ENCODE measurements at regions not wholly inside any gene's neighbourhood (a gene's known extent, or its start where the extent isn't known, plus 50 kb on each side); places are given as distances from the start of the nearest gene placed in this dataset.
A peak's percentile ranks its signal among the peaks of the same experiment; 100 is the strongest.
"Not testable (repeated sequence)": the region's sequence is repeated elsewhere in the genome, so short reads cannot be mapped to it uniquely, and the experiment has no call there.

- no peak for DNase-seq (ENCODE audit: low spot score)
Measured at GRCh38 chr5:17828681-17829080, 194.4 kb downstream of the TAF11L14 start.

GRCh38 chr5:17829456-17829855, 195.2 kb downstream of the TAF11L14 start:
- DNase-seq (ENCODE audit: low spot score): no peak

- DNase-seq (ENCODE audit: low spot score): no peak
Measured at GRCh38 chr5:17831279-17831678, 197.0 kb downstream of the TAF11L14 start.

- no peak for DNase-seq (ENCODE audit: low spot score)
Measured at GRCh38 chr5:17832949-17833745, 198.9 kb downstream of the TAF11L14 start.

- DNase-seq (ENCODE audit: low spot score): no peak
Measured at GRCh38 chr5:17837757-17838156, 203.5 kb downstream of the TAF11L14 start.

- peak; percentile 3 for DNase-seq (ENCODE audit: low spot score)
Measured at GRCh38 chr5:17838469-17838868, 204.2 kb downstream of the TAF11L14 start.

- no peak for DNase-seq (ENCODE audit: low spot score)
Measured at GRCh38 chr5:17839848-17840247, 205.6 kb downstream of the TAF11L14 start.

- DNase-seq (ENCODE audit: low spot score): no peak
Measured at GRCh38 chr5:17846496-17846895, 212.2 kb downstream of the TAF11L14 start.

GRCh38 chr5:17847286-17847685, 213.0 kb downstream of the TAF11L14 start:
- DNase-seq (ENCODE audit: low spot score): no peak

GRCh38 chr5:17852111-17852510, 217.9 kb downstream of the TAF11L14 start:
- DNase-seq (ENCODE audit: low spot score): no peak

GRCh38 chr5:17852740-17853139, 218.5 kb downstream of the TAF11L14 start:
- no peak for DNase-seq (ENCODE audit: low spot score)

- no peak for DNase-seq (ENCODE audit: low spot score)
Measured at GRCh38 chr5:17854901-17855300, 220.6 kb downstream of the TAF11L14 start.

- peak; percentile 7 for DNase-seq (ENCODE audit: low spot score)
Measured at GRCh38 chr5:17860660-17861315, 226.5 kb downstream of the TAF11L14 start.

GRCh38 chr5:17864903-17865302, 230.6 kb downstream of the TAF11L14 start:
- DNase-seq (ENCODE audit: low spot score): not testable (repeated sequence)

- DNase-seq (ENCODE audit: low spot score): not testable (repeated sequence)
Measured at GRCh38 chr5:17865966-17866365, 231.7 kb downstream of the TAF11L14 start.

GRCh38 chr5:17872204-17872603, 237.9 kb downstream of the TAF11L14 start:
- DNase-seq (ENCODE audit: low spot score): no peak

GRCh38 chr5:17878541-17878940, 244.3 kb downstream of the TAF11L14 start:
- DNase-seq (ENCODE audit: low spot score): no peak

GRCh38 chr5:17879276-17879675, 245.0 kb downstream of the TAF11L14 start:
- no peak for DNase-seq (ENCODE audit: low spot score)

GRCh38 chr5:17880869-17881268, 246.6 kb downstream of the TAF11L14 start:
- no peak for DNase-seq (ENCODE audit: low spot score)

GRCh38 chr5:17882760-17883488, 248.7 kb downstream of the TAF11L14 start:
- no peak for DNase-seq (ENCODE audit: low spot score)

- no peak for DNase-seq (ENCODE audit: low spot score)
Measured at GRCh38 chr5:17888155-17888554, 253.9 kb downstream of the TAF11L14 start.

- DNase-seq (ENCODE audit: low spot score): no peak
Measured at GRCh38 chr5:17890501-17890900, 256.2 kb downstream of the TAF11L14 start.

GRCh38 chr5:17891881-17892280, 257.6 kb downstream of the TAF11L14 start:
- DNase-seq (ENCODE audit: low spot score): no peak

All from kidney capillary endothelial cell (primary cell).